GM10248 (cell line): ENCODE measurements at regions not wholly inside any gene's neighbourhood (a gene's known extent, or its start where the extent isn't known, plus 50 kb on each side); places are given as distances from the start of the nearest gene placed in this dataset.

Experiments used
- CTCF ChIA-PET: fragments of 300-600 bp; sonication (Branson Sonifier 250); formaldehyde crosslinking; extraction: SDS; loops from one replicate; lab custom pipeline; 2021; ENCODE audit warnings: antibody characterized with exemption; lab: Yijun Ruan, JAX
- POLR2A ChIA-PET: fragments of 350-650 bp; sonication (Branson Sonifier 250); formaldehyde crosslinking; extraction: SDS; loops from one replicate; lab custom pipeline; 2020; ENCODE audit warnings: antibody characterized with exemption; lab: Yijun Ruan, JAX
- DNase-seq: peaks from one replicate; pipeline ENCODE4 v3.0.0; 2012; ENCODE audit errors: extremely low spot score
- TF ChIP-seq, protein P1 (sequence below): IDR thresholded peaks from 2 replicates; pipeline ENCODE4 v1.5.1; 2012; ENCODE audit warnings: mild to moderate bottlenecking, low read depth; ENCODE audit errors: extremely low read depth, missing control alignments, control extremely low read depth

DNA sequence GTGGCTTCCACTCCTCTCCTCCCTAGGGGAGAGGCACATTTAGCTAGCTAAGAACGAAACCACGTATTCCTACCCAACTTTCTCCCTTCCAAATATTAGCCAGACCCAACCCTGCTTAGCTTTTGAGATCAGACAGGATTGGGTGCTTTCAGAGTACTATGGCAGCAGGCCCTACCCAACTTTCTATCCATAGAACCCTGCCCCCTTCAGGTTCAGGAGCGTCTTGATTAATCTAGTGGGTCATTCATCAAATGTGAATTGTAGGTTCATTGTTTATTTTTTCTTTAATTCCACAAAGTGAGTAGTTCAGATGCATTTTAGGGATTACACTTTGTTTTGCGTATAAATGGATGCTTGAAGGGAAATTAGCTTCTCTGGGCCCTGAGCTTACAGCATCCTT, 188.3 kb downstream of the MIB1 start:
- no peak for DNase-seq
- TF ChIP-seq, protein P1, sequence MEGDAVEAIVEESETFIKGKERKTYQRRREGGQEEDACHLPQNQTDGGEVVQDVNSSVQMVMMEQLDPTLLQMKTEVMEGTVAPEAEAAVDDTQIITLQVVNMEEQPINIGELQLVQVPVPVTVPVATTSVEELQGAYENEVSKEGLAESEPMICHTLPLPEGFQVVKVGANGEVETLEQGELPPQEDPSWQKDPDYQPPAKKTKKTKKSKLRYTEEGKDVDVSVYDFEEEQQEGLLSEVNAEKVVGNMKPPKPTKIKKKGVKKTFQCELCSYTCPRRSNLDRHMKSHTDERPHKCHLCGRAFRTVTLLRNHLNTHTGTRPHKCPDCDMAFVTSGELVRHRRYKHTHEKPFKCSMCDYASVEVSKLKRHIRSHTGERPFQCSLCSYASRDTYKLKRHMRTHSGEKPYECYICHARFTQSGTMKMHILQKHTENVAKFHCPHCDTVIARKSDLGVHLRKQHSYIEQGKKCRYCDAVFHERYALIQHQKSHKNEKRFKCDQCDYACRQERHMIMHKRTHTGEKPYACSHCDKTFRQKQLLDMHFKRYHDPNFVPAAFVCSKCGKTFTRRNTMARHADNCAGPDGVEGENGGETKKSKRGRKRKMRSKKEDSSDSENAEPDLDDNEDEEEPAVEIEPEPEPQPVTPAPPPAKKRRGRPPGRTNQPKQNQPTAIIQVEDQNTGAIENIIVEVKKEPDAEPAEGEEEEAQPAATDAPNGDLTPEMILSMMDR: no peak
- POLR2A ChIA-PET: interaction anchor here (0.6 kb wide), 1 partner anchor 10 kb away, joined by 5 read pairs; no protein-coding TSS in a partner anchor
- CTCF ChIA-PET: interaction anchor here (1.0 to 1.5 kb wide), 2 partner anchors 19 to 27 kb away, joined by 3 to 4 read pairs; no protein-coding TSS in a partner anchor

DNA sequence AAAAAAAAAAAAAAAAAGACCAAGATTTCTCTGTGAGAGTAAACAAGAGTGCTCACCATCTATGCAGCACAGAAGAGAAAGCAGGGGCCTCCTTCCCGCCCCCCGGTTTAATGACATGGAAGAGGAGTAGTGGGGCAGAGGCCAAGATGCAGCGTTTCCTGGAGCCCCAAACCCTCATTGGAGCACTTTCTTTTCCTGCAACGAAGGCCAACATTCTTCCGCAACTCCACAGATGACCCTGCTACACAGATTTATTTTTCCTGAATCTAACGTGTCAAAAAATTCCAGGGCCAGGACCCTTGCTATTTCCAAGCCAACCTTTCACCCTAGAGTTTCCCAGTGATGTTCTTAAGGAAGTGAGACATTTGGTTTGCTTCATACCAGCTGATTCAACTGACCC, 189.6 kb downstream of the MIB1 start:
- TF ChIP-seq, protein P1: no peak
- POLR2A ChIA-PET: no interaction called here
- CTCF ChIA-PET: no interaction called here
- DNase-seq: no peak

DNA sequence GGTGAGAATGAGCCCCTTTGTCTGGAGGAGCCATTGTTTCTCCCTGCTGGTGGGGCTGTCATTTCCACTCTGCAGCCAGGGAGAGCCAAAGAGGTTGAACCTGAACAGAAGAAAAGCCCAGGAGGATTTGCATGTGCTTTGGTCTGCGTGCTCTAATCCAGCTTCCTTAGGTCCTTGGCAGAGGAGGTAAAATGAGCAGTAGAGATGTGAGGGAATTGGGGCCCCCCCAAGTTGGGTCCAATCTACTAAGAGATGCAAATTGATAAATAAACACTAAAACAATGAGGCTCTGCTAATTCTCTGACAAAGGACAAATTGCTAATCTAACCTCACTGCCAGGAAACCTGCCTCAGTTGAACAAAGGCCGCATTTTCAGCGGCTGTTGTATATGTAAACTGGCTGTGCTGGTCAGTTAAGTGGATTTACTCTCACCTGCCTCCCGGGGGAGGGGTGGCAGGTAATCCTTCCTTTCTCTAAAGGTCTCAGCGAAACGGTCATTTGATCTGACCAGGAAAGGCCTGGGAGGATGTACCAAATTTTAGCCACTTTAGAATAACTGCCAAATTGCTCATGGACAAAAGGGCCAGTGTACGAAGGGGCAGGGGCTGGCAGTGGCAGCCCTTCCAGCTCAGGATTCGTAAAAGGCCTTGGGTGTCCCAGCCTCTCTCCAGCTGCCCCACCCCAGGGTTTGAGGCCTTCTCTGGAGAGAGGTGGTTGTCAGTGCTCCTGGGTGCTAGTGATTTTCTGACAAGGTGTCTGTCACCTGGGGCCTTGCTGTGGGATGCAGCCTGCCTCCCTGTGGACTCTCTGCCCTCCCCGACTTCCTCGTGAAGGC, 193.6 kb downstream of the MIB1 start:
- POLR2A ChIA-PET: no interaction called here
- CTCF ChIA-PET: interaction anchor here (1.1 to 1.2 kb wide), 2 partner anchors 22 to 739 kb away, joined by 3 to 5 read pairs; no protein-coding TSS in a partner anchor
- no peak for DNase-seq
- TF ChIP-seq, protein P1: no peak

DNA sequence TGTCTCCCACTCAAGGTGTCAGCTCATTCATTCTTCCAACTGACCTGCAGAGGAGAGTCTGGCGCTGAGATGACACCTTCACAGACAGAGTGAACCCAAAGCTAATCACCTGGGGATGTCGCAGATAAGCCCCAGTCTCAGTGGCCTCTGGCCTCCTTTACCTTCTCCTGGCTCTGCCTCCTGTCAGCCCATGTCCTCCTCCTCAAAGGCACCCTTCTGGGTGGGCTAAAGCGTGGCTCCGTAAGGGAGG, 194.1 kb downstream of the MIB1 start:
- POLR2A ChIA-PET: no interaction called here
- no peak for DNase-seq
- TF ChIP-seq, protein P1: no peak
- CTCF ChIA-PET: interaction anchor here (1.2 kb wide), 1 partner anchor 21 kb away, joined by 5 read pairs; no protein-coding TSS in a partner anchor

DNA sequence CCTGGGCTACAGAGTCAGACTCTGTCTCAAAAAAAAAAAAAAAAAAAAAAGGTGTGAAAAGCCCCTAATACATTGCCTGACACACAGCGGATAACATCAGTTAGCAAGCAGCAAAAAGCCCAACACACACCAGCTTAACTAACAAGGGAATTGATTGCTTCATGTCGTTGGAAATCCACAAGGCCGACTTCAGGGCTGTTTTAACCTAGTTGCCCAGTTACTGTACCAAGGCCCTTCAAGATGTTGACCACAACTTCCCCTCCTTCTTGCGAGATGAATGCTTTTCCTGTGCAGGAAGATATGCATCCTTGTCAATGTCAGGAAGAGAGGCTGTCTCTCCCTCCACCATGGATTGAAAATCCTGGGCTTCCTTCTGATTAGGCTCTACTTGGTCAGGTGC, 202.9 kb downstream of the MIB1 start:
- no peak for DNase-seq
- TF ChIP-seq, protein P1: no peak
- ChIA-PET POLR2A (no interaction called here), CTCF (no interaction called here)

DNA sequence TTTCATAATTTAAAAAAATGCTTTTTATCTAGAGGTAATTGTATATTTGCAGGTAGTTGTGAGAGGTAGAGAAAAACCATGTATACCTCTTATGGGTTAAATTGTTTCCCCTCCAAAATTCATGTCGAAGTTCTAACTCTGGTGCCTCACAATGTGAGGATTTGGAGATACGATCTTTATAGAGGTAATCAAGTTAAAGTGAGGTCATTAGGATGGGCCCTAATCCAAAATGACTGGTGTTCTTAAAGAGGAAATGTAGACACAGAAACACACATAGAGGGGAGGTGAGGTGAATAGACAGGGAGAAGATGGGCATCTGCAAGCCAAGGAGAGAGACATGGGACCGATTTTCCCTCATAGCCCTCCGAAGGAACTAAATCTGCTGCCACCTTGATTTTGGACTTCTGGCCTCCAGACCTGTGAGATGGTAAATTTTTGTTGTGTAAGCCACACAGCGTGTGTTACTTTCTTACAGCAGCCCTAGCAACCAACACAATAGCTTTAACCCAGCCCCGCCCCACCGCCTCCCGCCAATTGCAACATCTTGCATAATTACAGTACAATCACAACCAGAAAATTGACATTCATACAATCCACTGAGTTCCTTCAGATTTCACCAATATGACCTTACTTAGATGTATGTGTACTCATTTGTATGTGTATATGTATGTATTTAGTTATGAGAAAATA, 208.9 kb downstream of the MIB1 start:
- POLR2A ChIA-PET: no interaction called here

More for the DNA sequence above, 208.9 kb downstream of the MIB1 start:
- TF ChIP-seq, protein P1: no peak
- CTCF ChIA-PET: no interaction called here
- no peak for DNase-seq
